Amniotic epithelial cell (primary cell): ENCODE measurements at regions not wholly inside any gene's neighbourhood (a gene's known extent, or its start where the extent isn't known, plus 50 kb on each side); places are given as distances from the start of the nearest gene placed in this dataset.
"Not testable (repeated sequence)": the region's sequence is repeated elsewhere in the genome, so short reads cannot be mapped to it uniquely, and the experiment has no call there.

ENCODE experiments used
- DNase-seq: peaks from one replicate; pipeline ENCODE4 v3.0.0-alpha.2; 2010; ENCODE audit warnings: low read depth

DNA sequence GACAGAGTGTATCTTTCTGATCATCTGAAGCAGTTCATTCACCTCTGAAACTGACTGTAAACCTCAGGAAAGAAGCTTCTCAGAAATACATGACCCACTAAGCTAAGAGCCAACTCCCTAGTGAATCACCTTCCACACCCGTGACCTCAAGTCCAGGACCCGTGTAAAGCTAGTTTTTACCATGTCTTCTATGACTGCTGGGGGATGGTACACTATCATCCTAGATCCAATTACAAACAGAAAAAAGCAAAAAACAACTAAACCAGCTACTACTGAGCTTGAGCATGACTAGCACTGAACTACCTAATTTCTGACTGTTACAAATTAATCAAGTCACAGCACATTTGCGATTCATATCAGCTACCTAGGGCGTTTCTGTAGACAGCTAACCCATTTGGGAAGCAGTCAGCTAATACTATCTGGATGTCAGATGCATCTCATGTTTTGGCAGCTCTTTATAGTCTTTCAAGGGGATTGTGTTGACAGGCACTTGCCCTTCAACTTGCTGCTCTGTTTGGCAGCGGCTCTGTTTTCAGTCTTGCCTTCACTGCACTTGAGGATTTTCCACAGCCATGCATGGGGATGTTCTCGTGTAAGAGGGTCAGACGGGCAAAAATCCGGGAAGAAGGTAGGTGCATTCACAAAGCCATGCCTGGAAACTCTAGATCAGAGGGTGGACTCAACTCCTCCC lies 350.3 kb downstream of the ANAPC1 start:
- DNase-seq: peak; percentile 59

GRCh38 chr2:111534910-111535352 lies 349.1 kb downstream of the ANAPC1 start:
- peak; percentile 61 for DNase-seq

DNA sequence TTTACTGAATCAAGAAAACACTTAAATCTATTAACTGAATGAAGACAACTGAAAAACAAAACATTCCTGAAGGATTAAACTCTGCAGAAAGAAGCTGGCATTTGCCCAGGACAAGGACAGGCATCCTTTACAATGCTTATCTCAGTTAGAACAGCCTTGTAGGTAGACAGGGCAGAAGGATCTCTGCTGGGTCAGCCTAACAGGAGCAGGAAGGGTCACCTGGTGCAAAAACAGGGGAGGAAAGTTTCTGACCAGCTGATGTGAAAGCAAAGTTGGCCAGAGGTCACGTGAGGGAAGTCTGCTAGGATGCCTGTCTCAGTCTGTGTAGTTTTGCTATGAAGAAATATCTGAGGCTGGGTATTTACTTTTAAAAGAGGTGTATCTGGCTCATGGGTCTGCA lies 348.6 kb downstream of the ANAPC1 start:
- DNase-seq: peak; percentile 84

GRCh38 chr2:111537078-111537655 lies 346.8 kb downstream of the ANAPC1 start:
- DNase-seq: no peak

GRCh38 chr2:111539991-111540390 lies 344.0 kb downstream of the ANAPC1 start:
- DNase-seq: not testable (repeated sequence)

DNA sequence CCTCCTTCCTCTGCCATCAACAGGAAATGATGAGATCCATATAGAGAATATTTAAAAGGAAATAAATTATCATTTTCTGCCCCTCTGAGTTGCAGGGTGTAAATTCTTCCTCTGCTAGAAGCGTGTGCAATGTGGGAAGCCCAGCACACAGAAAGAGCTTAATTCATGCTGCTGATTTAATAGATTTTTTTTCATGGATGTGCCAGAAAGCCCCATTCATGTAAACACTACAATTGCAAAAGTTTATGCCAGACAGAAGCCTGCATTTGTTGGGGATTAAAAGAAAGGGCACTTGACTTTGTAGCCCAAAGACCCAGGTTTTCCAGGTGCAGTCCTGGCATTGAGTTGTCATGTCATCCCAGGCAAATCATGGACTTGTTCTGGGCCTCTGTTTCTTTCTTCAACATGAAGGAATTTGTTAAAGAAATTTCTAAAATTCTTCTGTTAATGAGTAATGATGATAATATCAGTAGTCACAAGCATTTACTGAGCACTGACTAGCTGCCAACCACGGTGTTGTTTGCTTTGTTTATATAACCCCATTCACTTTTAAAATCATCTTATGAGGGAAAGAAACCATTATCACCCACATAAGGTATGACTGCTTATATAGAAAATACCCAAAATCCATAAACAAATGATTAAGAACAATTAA lies 341.7 kb downstream of the ANAPC1 start:
- DNase-seq: peak; percentile 62

DNA sequence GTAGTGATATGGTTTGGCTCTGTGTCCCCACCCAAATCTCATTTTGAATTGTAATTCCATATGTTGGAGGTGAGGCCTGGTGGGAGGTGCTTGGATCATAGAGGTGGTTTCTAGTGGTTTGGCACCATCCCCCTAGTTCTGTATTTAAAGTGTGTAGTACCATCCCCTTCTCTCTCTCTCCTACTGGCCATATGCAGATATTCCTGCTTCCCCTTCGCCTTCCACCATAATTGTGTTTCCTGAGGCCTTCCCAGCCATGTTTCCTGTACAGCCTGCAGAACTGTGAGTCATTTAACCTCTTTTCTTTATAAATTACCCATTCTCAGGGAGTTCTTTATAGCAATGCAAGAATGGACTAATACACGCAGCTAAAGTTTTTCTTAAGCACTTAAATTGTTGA lies 340.0 kb downstream of the ANAPC1 start:
- not testable (repeated sequence) for DNase-seq

GRCh38 chr2:111545723-111546431 lies 338.1 kb downstream of the ANAPC1 start:
- not testable (repeated sequence) for DNase-seq

GRCh38 chr2:111546578-111546977 lies 337.4 kb downstream of the ANAPC1 start:
- not testable (repeated sequence) for DNase-seq

DNA sequence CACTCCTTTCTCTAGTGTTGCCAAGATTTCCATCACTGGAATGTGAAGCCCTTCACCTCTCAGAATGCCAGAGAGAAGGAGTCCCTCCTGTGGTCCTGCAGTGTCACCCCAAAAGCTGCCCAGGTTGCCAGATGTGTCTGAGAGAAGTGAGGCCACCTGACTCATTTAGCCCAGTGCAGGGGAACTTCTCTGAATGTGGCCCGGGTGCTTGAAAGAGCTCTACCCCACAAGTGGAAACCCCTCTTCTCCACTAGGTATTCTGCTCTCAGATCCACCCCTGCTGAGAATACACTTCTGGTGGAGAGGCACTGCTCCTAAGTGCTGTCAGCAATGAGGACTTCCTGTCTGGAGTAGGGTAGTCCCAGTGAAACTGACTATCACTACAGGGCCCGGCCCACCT lies 334.8 kb downstream of the ANAPC1 start:
- DNase-seq: not testable (repeated sequence)

GRCh38 chr2:111551428-111551827 lies 332.6 kb downstream of the ANAPC1 start:
- DNase-seq: not testable (repeated sequence)

- DNase-seq: not testable (repeated sequence)
Measured at GRCh38 chr2:111552625-111553024, 331.4 kb downstream of the ANAPC1 start.

- DNase-seq: not testable (repeated sequence)
Measured at GRCh38 chr2:111559301-111559700, 324.7 kb downstream of the ANAPC1 start.

- DNase-seq: not testable (repeated sequence)
Measured at GRCh38 chr2:111559814-111560213, 324.2 kb downstream of the ANAPC1 start.

- DNase-seq: peak; percentile 29
Measured at GRCh38 chr2:111566068-111566467, 317.9 kb downstream of the ANAPC1 start.

DNA sequence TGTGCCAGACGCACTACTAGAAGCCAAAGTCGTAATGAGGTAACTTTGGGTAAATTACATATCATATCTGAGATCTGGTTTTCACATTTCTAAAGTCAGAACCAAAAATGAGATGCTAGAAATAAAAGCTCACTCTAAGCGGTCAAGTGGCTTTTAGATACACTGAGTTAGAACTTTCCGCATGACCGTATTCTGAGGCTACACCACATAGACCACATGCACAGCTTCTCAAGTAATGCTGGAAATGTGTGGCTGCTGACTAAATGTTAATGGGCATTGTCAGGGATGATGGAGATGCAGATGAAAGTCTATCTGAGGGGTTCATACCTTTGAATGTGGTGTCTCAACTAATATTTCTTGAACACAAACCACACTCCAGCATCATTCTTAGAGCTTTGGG lies 316.8 kb downstream of the ANAPC1 start:
- not testable (repeated sequence) for DNase-seq

DNA sequence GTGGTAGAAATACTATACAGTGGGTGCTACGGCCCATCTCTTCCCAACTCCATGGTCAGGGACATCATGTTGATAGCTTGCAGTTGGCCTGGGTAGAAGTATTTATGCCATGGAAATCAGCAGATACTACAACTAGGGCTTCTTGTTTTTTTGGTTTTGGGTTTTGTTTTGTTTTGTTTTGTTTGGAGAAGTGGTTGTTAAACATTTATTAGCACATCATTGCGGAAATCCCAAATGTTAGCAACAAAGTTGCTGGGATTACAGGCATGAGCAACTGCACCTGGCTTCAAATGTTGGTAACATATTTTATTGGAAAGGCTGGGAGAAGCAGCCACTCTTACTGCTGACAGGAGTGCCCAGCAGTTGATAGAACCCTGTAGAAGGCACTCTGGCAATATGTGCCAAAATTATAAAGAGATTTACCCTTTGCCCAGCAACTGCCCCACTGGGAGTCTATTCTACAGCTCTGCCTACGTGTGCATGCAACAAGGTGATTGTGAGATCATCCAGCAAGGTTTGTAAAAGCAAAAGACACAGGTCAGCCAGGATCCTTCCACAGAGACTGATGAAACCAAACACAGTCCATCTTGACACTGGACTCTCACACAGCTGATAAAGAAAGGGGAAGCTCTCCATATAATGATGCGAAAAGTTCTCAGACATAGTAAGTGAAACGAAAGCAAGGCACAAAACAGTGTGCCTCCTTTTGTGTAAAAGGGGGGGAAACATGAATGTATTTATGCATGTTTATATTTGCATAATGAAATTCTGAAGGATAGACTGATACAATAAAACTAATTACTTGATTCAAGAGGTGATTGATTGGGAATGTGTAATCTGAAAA lies 314.4 kb downstream of the ANAPC1 start:
- DNase-seq: not testable (repeated sequence)

GRCh38 chr2:111570300-111571114 lies 313.5 kb downstream of the ANAPC1 start:
- peak; percentile 9 for DNase-seq

DNA sequence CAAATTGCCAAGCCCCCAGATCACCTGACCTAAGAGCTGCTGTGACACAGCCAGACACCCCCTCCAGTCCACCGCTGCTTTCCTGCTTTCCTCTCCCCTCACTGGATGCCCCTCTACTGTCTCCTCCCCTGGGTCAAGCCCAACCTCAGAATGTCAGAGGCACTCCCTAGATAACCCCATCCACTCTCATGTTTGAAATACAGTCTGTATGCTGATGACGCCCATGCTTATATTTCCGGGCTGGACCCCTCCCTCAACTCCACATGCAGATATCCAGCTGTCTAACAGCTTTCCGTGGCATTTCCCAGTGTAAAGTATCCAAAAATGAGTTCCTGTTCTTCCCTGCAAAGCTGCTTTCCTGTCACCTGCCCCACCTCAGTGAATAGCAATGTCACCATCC lies 309.2 kb downstream of the ANAPC1 start:
- not testable (repeated sequence) for DNase-seq

- not testable (repeated sequence) for DNase-seq
Measured at GRCh38 chr2:111577154-111577885, 306.7 kb downstream of the ANAPC1 start.
